ENCODE measurements at regions not wholly inside any gene's neighbourhood (a gene's known extent, or its start where the extent isn't known, plus 50 kb on each side); places are given as distances from the start of the nearest gene placed in this dataset.

DNA sequence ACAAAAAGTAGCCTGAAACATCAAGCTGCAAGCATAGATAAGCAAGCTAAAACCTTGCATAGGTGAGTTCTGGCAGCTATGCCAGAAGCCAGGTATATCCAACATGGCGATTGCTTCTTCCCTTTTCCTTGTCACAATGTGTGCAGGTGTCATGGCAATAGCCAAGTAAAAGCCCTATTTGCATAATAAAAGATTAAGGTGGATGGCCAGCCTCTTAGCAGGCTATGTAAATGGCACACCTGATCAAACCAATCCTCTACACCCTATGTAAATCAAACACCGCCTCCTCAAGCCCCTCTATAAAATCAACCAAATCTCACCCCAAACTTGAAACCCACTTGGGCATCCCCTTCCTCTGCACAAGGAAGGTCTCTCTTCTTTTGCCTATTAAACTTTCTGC lies 366.8 kb downstream of the VGLL3 start:
- TF ChIP-seq, protein P1, sequence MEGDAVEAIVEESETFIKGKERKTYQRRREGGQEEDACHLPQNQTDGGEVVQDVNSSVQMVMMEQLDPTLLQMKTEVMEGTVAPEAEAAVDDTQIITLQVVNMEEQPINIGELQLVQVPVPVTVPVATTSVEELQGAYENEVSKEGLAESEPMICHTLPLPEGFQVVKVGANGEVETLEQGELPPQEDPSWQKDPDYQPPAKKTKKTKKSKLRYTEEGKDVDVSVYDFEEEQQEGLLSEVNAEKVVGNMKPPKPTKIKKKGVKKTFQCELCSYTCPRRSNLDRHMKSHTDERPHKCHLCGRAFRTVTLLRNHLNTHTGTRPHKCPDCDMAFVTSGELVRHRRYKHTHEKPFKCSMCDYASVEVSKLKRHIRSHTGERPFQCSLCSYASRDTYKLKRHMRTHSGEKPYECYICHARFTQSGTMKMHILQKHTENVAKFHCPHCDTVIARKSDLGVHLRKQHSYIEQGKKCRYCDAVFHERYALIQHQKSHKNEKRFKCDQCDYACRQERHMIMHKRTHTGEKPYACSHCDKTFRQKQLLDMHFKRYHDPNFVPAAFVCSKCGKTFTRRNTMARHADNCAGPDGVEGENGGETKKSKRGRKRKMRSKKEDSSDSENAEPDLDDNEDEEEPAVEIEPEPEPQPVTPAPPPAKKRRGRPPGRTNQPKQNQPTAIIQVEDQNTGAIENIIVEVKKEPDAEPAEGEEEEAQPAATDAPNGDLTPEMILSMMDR (IDR thresholded peaks at IDR 0.05; ENCODE audit: low read length), result no peak
- TF ChIP-seq EZH2 (optimal IDR thresholded peaks at IDR 0.05; ENCODE audit: low read depth, low read length), result no peak
- TF ChIP-seq EZH2phosphoT487 (IDR thresholded peaks at IDR 0.05; ENCODE audit: low read length), result no peak
